ENCODE measurements at regions not wholly inside any gene's neighbourhood (a gene's known extent, or its start where the extent isn't known, plus 50 kb on each side); places are given as distances from the start of the nearest gene placed in this dataset.
"Not testable (repeated sequence)": the region's sequence is repeated elsewhere in the genome, so short reads cannot be mapped to it uniquely, and the experiment has no call there.

GRCh38 chr5:147112899-147113298 lies 121.9 kb upstream of the STK32A start:
- peaks cover 18% of the 10 kb centered on the region for H3K4me1 Mint-ChIP-seq
- no peak overlapping the region for H3K4me3 Mint-ChIP-seq
- Histone ChIP-seq H3K4me1 (ENCODE audit: control insufficient read depth, insufficient read depth, low read length) (peaks cover 4% of the 10 kb centered on the region), H3K36me3 (ENCODE audit: control insufficient read depth, insufficient read depth, low read length) (no peaks in the 10 kb centered on the region), H3K27ac (ENCODE audit: low read depth, low read length) (no peak overlapping the region), H3K4me3 (ENCODE audit: low read length) (no peak overlapping the region), H3K27me3 (ENCODE audit: control insufficient read depth, insufficient read depth, low read length, poor library complexity, severe bottlenecking) (no peaks in the 10 kb centered on the region), H3K9me3 (ENCODE audit: control insufficient read depth, low read length) (peaks cover 17% of the 10 kb centered on the region), H3K9ac (ENCODE audit: extremely low read depth, low read length, poor library complexity, severe bottlenecking) (peak overlapping the region; percentile 23)
- no peak for DNase-seq
- peak overlapping the region; percentile 64 for H3K27ac Mint-ChIP-seq
- H3K36me3 Mint-ChIP-seq (ENCODE audit: low read depth) = peaks cover 11% of the 10 kb centered on the region
- no peaks in the 10 kb centered on the region for H3K27me3 Mint-ChIP-seq (ENCODE audit: insufficient read depth)
- TF ChIP-seq CTCF (conservative IDR thresholded peaks at IDR 0.05) = no peak
- WGBS, 2 experiments (ENCODE audit: insufficient coverage in 1 of 2, insufficient read length in 1 of 2) = 70 to 71% methylated on average over 1 of the region's 1 CpG
- H3K9me3 Mint-ChIP-seq = peaks cover 11% of the 10 kb centered on the region

GRCh38 chr5:147113967-147114366 lies 120.9 kb upstream of the STK32A start:
- peaks cover 26% of the 10 kb centered on the region for H3K9me3 ChIP-seq (ENCODE audit: control insufficient read depth, low read length)
- Mint-ChIP-seq H3K27me3 (ENCODE audit: insufficient read depth) (no peaks in the 10 kb centered on the region), H3K9me3 (peaks cover 19% of the 10 kb centered on the region), H3K4me3 (no peak overlapping the region), H3K27ac (no peak overlapping the region), H3K36me3 (ENCODE audit: low read depth) (peaks cover 6% of the 10 kb centered on the region), H3K4me1 (peaks cover 18% of the 10 kb centered on the region)
- WGBS, 2 experiments (ENCODE audit: insufficient coverage in 1 of 2, insufficient read length in 1 of 2) = 93 to 100% methylated on average over 1 to 2 of the region's 2 CpGs
- peaks cover 4% of the 10 kb centered on the region for H3K4me1 ChIP-seq (ENCODE audit: control insufficient read depth, insufficient read depth, low read length)
- H3K9ac ChIP-seq (ENCODE audit: extremely low read depth, low read length, poor library complexity, severe bottlenecking) = no peak overlapping the region
- no peaks in the 10 kb centered on the region for H3K27me3 ChIP-seq (ENCODE audit: control insufficient read depth, insufficient read depth, low read length, poor library complexity, severe bottlenecking)
- no peaks in the 10 kb centered on the region for H3K36me3 ChIP-seq (ENCODE audit: control insufficient read depth, insufficient read depth, low read length)
- no peak overlapping the region for H3K27ac ChIP-seq (ENCODE audit: low read depth, low read length)
- no peak for TF ChIP-seq CTCF (conservative IDR thresholded peaks at IDR 0.05)
- H3K4me3 ChIP-seq (ENCODE audit: low read length) = no peak overlapping the region
- no peak for DNase-seq

- not testable (repeated sequence) for H3K4me3 Mint-ChIP-seq; H3K27ac ChIP-seq (ENCODE audit: low read depth, low read length); H3K27ac Mint-ChIP-seq; H3K27me3 Mint-ChIP-seq (ENCODE audit: insufficient read depth); H3K36me3 ChIP-seq (ENCODE audit: control insufficient read depth, insufficient read depth, low read length); H3K27me3 ChIP-seq (ENCODE audit: control insufficient read depth, insufficient read depth, low read length, poor library complexity, severe bottlenecking); H3K9ac ChIP-seq (ENCODE audit: extremely low read depth, low read length, poor library complexity, severe bottlenecking); H3K4me1 ChIP-seq (ENCODE audit: control insufficient read depth, insufficient read depth, low read length); DNase-seq
- Mint-ChIP-seq H3K4me1 (peaks cover 21% of the 10 kb centered on the region), H3K36me3 (ENCODE audit: low read depth) (peaks cover 34% of the 10 kb centered on the region), H3K9me3 (peaks cover 50% of the 10 kb centered on the region)
- Histone ChIP-seq H3K9me3 (ENCODE audit: control insufficient read depth, low read length) (peaks cover 47% of the 10 kb centered on the region), H3K4me3 (ENCODE audit: low read length) (peak overlapping the region; percentile 18)
Observed at GRCh38 chr5:147139759-147140158, 95.1 kb upstream of the STK32A start.

- Histone ChIP-seq H3K9me3 (ENCODE audit: control insufficient read depth, low read length) (peaks cover 45% of the 10 kb centered on the region), H3K27ac (ENCODE audit: low read depth, low read length) (no peak overlapping the region), H3K27me3 (ENCODE audit: control insufficient read depth, insufficient read depth, low read length, poor library complexity, severe bottlenecking) (no peaks in the 10 kb centered on the region), H3K9ac (ENCODE audit: extremely low read depth, low read length, poor library complexity, severe bottlenecking) (no peak overlapping the region), H3K36me3 (ENCODE audit: control insufficient read depth, insufficient read depth, low read length) (no peaks in the 10 kb centered on the region), H3K4me1 (ENCODE audit: control insufficient read depth, insufficient read depth, low read length) (peaks cover 6% of the 10 kb centered on the region), H3K4me3 (ENCODE audit: low read length) (no peak overlapping the region)
- TF ChIP-seq CTCF (conservative IDR thresholded peaks at IDR 0.05) = peak; percentile 44
- WGBS, 2 experiments (ENCODE audit: insufficient coverage in 1 of 2, insufficient read length in 1 of 2) = 55% methylated on average over 1 of the region's 1 CpG; no CpG with 5 or more reads in 1 of the 2 experiments
- H3K9me3 Mint-ChIP-seq = peaks cover 48% of the 10 kb centered on the region
- peaks cover 33% of the 10 kb centered on the region for H3K36me3 Mint-ChIP-seq (ENCODE audit: low read depth)
- peaks cover 21% of the 10 kb centered on the region for H3K4me1 Mint-ChIP-seq
- no peak overlapping the region for H3K4me3 Mint-ChIP-seq
- peaks cover 3% of the 10 kb centered on the region for H3K27me3 Mint-ChIP-seq (ENCODE audit: insufficient read depth)
- peak overlapping the region; percentile 71 for H3K27ac Mint-ChIP-seq
- no peak for DNase-seq
Observed at GRCh38 chr5:147140558-147140957, 94.3 kb upstream of the STK32A start.

- not testable (repeated sequence) for H3K27me3 ChIP-seq (ENCODE audit: control insufficient read depth, insufficient read depth, low read length, poor library complexity, severe bottlenecking); H3K4me1 ChIP-seq (ENCODE audit: control insufficient read depth, insufficient read depth, low read length); H3K27ac ChIP-seq (ENCODE audit: low read depth, low read length); H3K4me3 ChIP-seq (ENCODE audit: low read length); H3K4me3 Mint-ChIP-seq; H3K27me3 Mint-ChIP-seq (ENCODE audit: insufficient read depth); DNase-seq; H3K36me3 ChIP-seq (ENCODE audit: control insufficient read depth, insufficient read depth, low read length); H3K9ac ChIP-seq (ENCODE audit: extremely low read depth, low read length, poor library complexity, severe bottlenecking)
- H3K27ac Mint-ChIP-seq = peak overlapping the region; percentile 70
- H3K9me3 ChIP-seq (ENCODE audit: control insufficient read depth, low read length) = peaks cover 37% of the 10 kb centered on the region
- peaks cover 21% of the 10 kb centered on the region for H3K4me1 Mint-ChIP-seq
- peaks cover 38% of the 10 kb centered on the region for H3K9me3 Mint-ChIP-seq
- H3K36me3 Mint-ChIP-seq (ENCODE audit: low read depth) = peaks cover 28% of the 10 kb centered on the region
- 86% methylated on average over 2 of the region's 2 CpGs; no CpG with 5 or more reads in 1 of the 2 experiments for WGBS, 2 experiments (ENCODE audit: insufficient coverage in 1 of 2, insufficient read length in 1 of 2)
Observed at GRCh38 chr5:147141580-147141979, 93.2 kb upstream of the STK32A start.

All from endodermal cell (in vitro differentiated cells).